ENCODE measurements at regions not wholly inside any gene's neighbourhood (a gene's known extent, or its start where the extent isn't known, plus 50 kb on each side); places are given as distances from the start of the nearest gene placed in this dataset.

- DNase-seq, result no peak
These were observed 253.5 kb downstream of the BAMBI start for GRCh38 chr10:28930514-28931495.

- DNase-seq, result no peak
These were observed 257.7 kb downstream of the BAMBI start for GRCh38 chr10:28935061-28935460.

GRCh38 chr10:28937959-28938358 lies 260.6 kb downstream of the BAMBI start:
- no peak for DNase-seq

GRCh38 chr10:28938745-28939144 lies 261.4 kb downstream of the BAMBI start:
- DNase-seq, result no peak

- DNase-seq, result no peak
These were observed 262.2 kb downstream of the BAMBI start for GRCh38 chr10:28939281-28940157.

GRCh38 chr10:28940158-28940888 lies 263.0 kb downstream of the BAMBI start:
- DNase-seq, result no peak

GRCh38 chr10:28942012-28942411 lies 264.7 kb downstream of the BAMBI start:
- DNase-seq, result no peak

GRCh38 chr10:28945959-28946358 lies 268.6 kb downstream of the BAMBI start:
- no peak for DNase-seq

GRCh38 chr10:28946479-28946878 lies 269.2 kb downstream of the BAMBI start:
- no peak for DNase-seq

GRCh38 chr10:28947171-28947570 lies 269.9 kb downstream of the BAMBI start:
- no peak for DNase-seq

- DNase-seq, result no peak
These were observed 270.7 kb downstream of the BAMBI start for GRCh38 chr10:28948046-28948445.

- no peak for DNase-seq
These were observed 272.0 kb downstream of the BAMBI start for GRCh38 chr10:28949005-28950004.

- no peak for DNase-seq
These were observed 274.2 kb downstream of the BAMBI start for GRCh38 chr10:28951484-28951883.

- DNase-seq, result no peak
These were observed 275.2 kb downstream of the BAMBI start for GRCh38 chr10:28952523-28952922.

GRCh38 chr10:28954211-28954610 lies 276.9 kb downstream of the BAMBI start:
- no peak for DNase-seq

- no peak for DNase-seq
These were observed 281.1 kb downstream of the BAMBI start for GRCh38 chr10:28958468-28958867.

- no peak for DNase-seq
These were observed 282.7 kb downstream of the BAMBI start for GRCh38 chr10:28959850-28960501.

- DNase-seq, result no peak
These were observed 285.4 kb downstream of the BAMBI start for GRCh38 chr10:28962768-28963167.

- DNase-seq, result no peak
These were observed 286.4 kb downstream of the BAMBI start for GRCh38 chr10:28963539-28964221.

- DNase-seq, result no peak
These were observed 288.6 kb downstream of the BAMBI start for GRCh38 chr10:28965937-28966336.

All from CD4-positive, alpha-beta T cell treated with Interferon alpha-2 for 1 hour (primary cell).